ENCODE measurements at regions not wholly inside any gene's neighbourhood (a gene's known extent, or its start where the extent isn't known, plus 50 kb on each side); places are given as distances from the start of the nearest gene placed in this dataset.

- Histone ChIP-seq H3K79me1 (ENCODE audit: low read length) (no peaks in the 10 kb centered on the region), H4K91ac (ENCODE audit: low read depth, low read length) (no peak overlapping the region), H3K18ac (ENCODE audit: low read length) (no peak overlapping the region), H3K23ac (ENCODE audit: low read length) (no peak overlapping the region), H3K9me3 (ENCODE audit: insufficient read depth, low read depth, low read length) (peaks cover 2% of the 10 kb centered on the region), H3K4me2 (ENCODE audit: low read length) (no peak overlapping the region), H2AFZ (ENCODE audit: insufficient read depth, low read length, poor library complexity) (no peak overlapping the region), H3K4me1 (ENCODE audit: control insufficient read depth in 1 of 2, insufficient read depth in 2 of 2, low read length in 2 of 2) (peaks cover 0 to 2% of the 10 kb centered on the region in 2 experiments), H3K27ac (ENCODE audit: low read depth, low read length) (no peak overlapping the region), H3K4ac (ENCODE audit: low read depth, low read length) (no peak overlapping the region), H3K36me3 (ENCODE audit: control insufficient read depth in 1 of 2, insufficient read depth in 2 of 2, low read length in 2 of 2) (no peaks in the 10 kb centered on the region), H3K4me3 (ENCODE audit: low read depth, low read length) (no peak overlapping the region), H2BK120ac (ENCODE audit: insufficient read depth, low read length, poor library complexity) (no peak overlapping the region), H2AK5ac (ENCODE audit: low read length) (no peak overlapping the region), H3K79me2 (ENCODE audit: control insufficient read depth, insufficient read depth, low read length, poor library complexity) (no peaks in the 10 kb centered on the region), H2BK12ac (ENCODE audit: low read length) (no peak overlapping the region), H3K27me3 (ENCODE audit: insufficient read depth, low read length) (no peaks in the 10 kb centered on the region), H3K9ac (ENCODE audit: low read length) (no peak overlapping the region), H3K14ac (ENCODE audit: low read length) (no peak overlapping the region), H4K12ac (ENCODE audit: low read depth, low read length) (no peak overlapping the region), H4K8ac (ENCODE audit: low read depth, low read length) (no peak overlapping the region), H2BK5ac (ENCODE audit: low read depth, low read length, poor library complexity) (no peak overlapping the region)
- no CpG with 5 or more reads among the region's 11 CpGs for WGBS (ENCODE audit: extremely low coverage, insufficient coverage, insufficient read length)
- no peak for DNase-seq
Observed at GRCh38 chr14:40204441-40205175, 772.4 kb upstream of the FBXO33 start.

- H3K27ac ChIP-seq (ENCODE audit: low read depth, low read length): no peak overlapping the region
- H2AFZ ChIP-seq (ENCODE audit: insufficient read depth, low read length, poor library complexity): no peak overlapping the region
- WGBS (ENCODE audit: extremely low coverage, insufficient coverage, insufficient read length): no CpG with 5 or more reads among the region's 1 CpG
- H2AK5ac ChIP-seq (ENCODE audit: low read length): no peak overlapping the region
- no peak overlapping the region for H3K23ac ChIP-seq (ENCODE audit: low read length)
- H2BK5ac ChIP-seq (ENCODE audit: low read depth, low read length, poor library complexity): no peak overlapping the region
- no peak overlapping the region for H3K14ac ChIP-seq (ENCODE audit: low read length)
- no peak overlapping the region for H3K9ac ChIP-seq (ENCODE audit: low read length)
- no peaks in the 10 kb centered on the region for H3K79me2 ChIP-seq (ENCODE audit: control insufficient read depth, insufficient read depth, low read length, poor library complexity)
- no peak overlapping the region for H4K8ac ChIP-seq (ENCODE audit: low read depth, low read length)
- H2BK120ac ChIP-seq (ENCODE audit: insufficient read depth, low read length, poor library complexity): no peak overlapping the region
- H3K9me3 ChIP-seq (ENCODE audit: insufficient read depth, low read depth, low read length): peaks cover 2% of the 10 kb centered on the region
- H3K4ac ChIP-seq (ENCODE audit: low read depth, low read length): no peak overlapping the region
- H3K4me2 ChIP-seq (ENCODE audit: low read length): no peak overlapping the region
- no peak overlapping the region for H3K4me3 ChIP-seq (ENCODE audit: low read depth, low read length)
- no peaks in the 10 kb centered on the region for H3K27me3 ChIP-seq (ENCODE audit: insufficient read depth, low read length)
- no peaks in the 10 kb centered on the region for H3K79me1 ChIP-seq (ENCODE audit: low read length)
- no peak overlapping the region for H4K12ac ChIP-seq (ENCODE audit: low read depth, low read length)
- H4K91ac ChIP-seq (ENCODE audit: low read depth, low read length): no peak overlapping the region
- DNase-seq: no peak
- H3K4me1 ChIP-seq (ENCODE audit: control insufficient read depth in 1 of 2, insufficient read depth in 2 of 2, low read length in 2 of 2): no peaks in the 10 kb centered on the region
- no peaks in the 10 kb centered on the region for H3K36me3 ChIP-seq (ENCODE audit: control insufficient read depth in 1 of 2, insufficient read depth in 2 of 2, low read length in 2 of 2)
- H2BK12ac ChIP-seq (ENCODE audit: low read length): no peak overlapping the region
- no peak overlapping the region for H3K18ac ChIP-seq (ENCODE audit: low read length)
Observed at GRCh38 chr14:40199101-40199500, 766.9 kb upstream of the FBXO33 start.

DNA sequence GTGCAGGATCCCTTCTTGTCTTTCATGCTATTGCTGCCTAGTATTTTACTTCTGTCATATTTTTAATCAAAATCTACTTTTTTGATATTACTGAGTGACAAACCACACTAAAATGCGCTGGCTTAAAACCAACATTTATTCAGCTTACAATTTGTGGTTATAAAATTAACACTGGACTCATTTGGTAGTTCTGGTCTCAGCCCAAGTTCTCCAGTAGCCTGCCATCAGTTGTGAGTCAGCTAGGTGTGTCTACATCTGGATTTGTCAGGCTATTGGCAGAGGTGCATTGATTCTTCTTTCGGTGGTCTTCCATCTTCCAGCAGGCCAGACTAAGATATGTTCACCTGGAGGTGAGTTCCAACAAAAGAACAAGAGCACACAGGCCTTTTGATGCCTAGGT, 765.1 kb upstream of the FBXO33 start:
- Histone ChIP-seq H3K4me1 (ENCODE audit: control insufficient read depth in 1 of 2, insufficient read depth in 2 of 2, low read length in 2 of 2) (no peaks in the 10 kb centered on the region), H3K79me2 (ENCODE audit: control insufficient read depth, insufficient read depth, low read length, poor library complexity) (no peaks in the 10 kb centered on the region), H4K91ac (ENCODE audit: low read depth, low read length) (no peak overlapping the region), H3K23ac (ENCODE audit: low read length) (no peak overlapping the region), H2BK12ac (ENCODE audit: low read length) (no peak overlapping the region), H3K79me1 (ENCODE audit: low read length) (no peaks in the 10 kb centered on the region), H3K4me2 (ENCODE audit: low read length) (no peak overlapping the region), H3K14ac (ENCODE audit: low read length) (no peak overlapping the region), H3K36me3 (ENCODE audit: control insufficient read depth in 1 of 2, insufficient read depth in 2 of 2, low read length in 2 of 2) (no peaks in the 10 kb centered on the region), H2AFZ (ENCODE audit: insufficient read depth, low read length, poor library complexity) (no peak overlapping the region), H4K8ac (ENCODE audit: low read depth, low read length) (no peak overlapping the region), H3K4me3 (ENCODE audit: low read depth, low read length) (no peak overlapping the region), H3K4ac (ENCODE audit: low read depth, low read length) (no peak overlapping the region), H2AK5ac (ENCODE audit: low read length) (no peak overlapping the region), H3K9ac (ENCODE audit: low read length) (no peak overlapping the region), H3K18ac (ENCODE audit: low read length) (no peak overlapping the region), H2BK120ac (ENCODE audit: insufficient read depth, low read length, poor library complexity) (no peak overlapping the region), H3K9me3 (ENCODE audit: insufficient read depth, low read depth, low read length) (no peaks in the 10 kb centered on the region), H4K12ac (ENCODE audit: low read depth, low read length) (no peak overlapping the region), H2BK5ac (ENCODE audit: low read depth, low read length, poor library complexity) (no peak overlapping the region), H3K27me3 (ENCODE audit: insufficient read depth, low read length) (no peaks in the 10 kb centered on the region), H3K27ac (ENCODE audit: low read depth, low read length) (no peak overlapping the region)
- WGBS (ENCODE audit: extremely low coverage, insufficient coverage, insufficient read length): no CpG with 5 or more reads among the region's 2 CpGs
- no peak for DNase-seq

DNA sequence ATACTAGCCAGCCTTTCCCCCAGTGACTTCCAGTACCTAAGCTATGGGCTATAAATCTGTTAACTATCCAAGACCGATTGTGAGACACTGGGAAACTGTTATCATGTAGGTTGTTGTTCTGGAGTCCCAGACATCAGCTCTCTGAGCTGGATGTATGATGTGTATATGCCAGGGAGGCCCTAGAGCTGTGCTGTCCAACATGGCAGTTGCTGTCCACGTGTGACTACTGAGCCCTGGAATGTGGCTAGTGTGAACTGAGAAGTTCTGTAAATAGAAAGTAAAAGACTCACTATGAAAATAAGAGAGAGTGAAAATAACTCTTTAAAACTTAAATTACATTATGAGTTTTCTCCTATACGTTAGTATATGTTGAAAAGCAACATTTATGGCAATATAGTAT, 755.8 kb upstream of the FBXO33 start:
- H2BK120ac ChIP-seq (ENCODE audit: insufficient read depth, low read length, poor library complexity): no peak overlapping the region
- no peak overlapping the region for H4K8ac ChIP-seq (ENCODE audit: low read depth, low read length)
- no peaks in the 10 kb centered on the region for H3K4me1 ChIP-seq (ENCODE audit: control insufficient read depth in 1 of 2, insufficient read depth in 2 of 2, low read length in 2 of 2)
- no peak overlapping the region for H4K12ac ChIP-seq (ENCODE audit: low read depth, low read length)
- H3K4ac ChIP-seq (ENCODE audit: low read depth, low read length): no peak overlapping the region
- H3K79me1 ChIP-seq (ENCODE audit: low read length): no peaks in the 10 kb centered on the region
- H3K18ac ChIP-seq (ENCODE audit: low read length): no peak overlapping the region
- H3K27ac ChIP-seq (ENCODE audit: low read depth, low read length): no peak overlapping the region
- H3K79me2 ChIP-seq (ENCODE audit: control insufficient read depth, insufficient read depth, low read length, poor library complexity): no peaks in the 10 kb centered on the region
- H4K91ac ChIP-seq (ENCODE audit: low read depth, low read length): no peak overlapping the region
- no peaks in the 10 kb centered on the region for H3K36me3 ChIP-seq (ENCODE audit: control insufficient read depth in 1 of 2, insufficient read depth in 2 of 2, low read length in 2 of 2)
- no CpG with 5 or more reads among the region's 3 CpGs for WGBS (ENCODE audit: extremely low coverage, insufficient coverage, insufficient read length)
- no peak overlapping the region for H2AFZ ChIP-seq (ENCODE audit: insufficient read depth, low read length, poor library complexity)
- no peak overlapping the region for H2BK5ac ChIP-seq (ENCODE audit: low read depth, low read length, poor library complexity)
- H3K4me2 ChIP-seq (ENCODE audit: low read length): no peak overlapping the region
- H2BK12ac ChIP-seq (ENCODE audit: low read length): no peak overlapping the region
- H3K9me3 ChIP-seq (ENCODE audit: insufficient read depth, low read depth, low read length): no peaks in the 10 kb centered on the region
- H2AK5ac ChIP-seq (ENCODE audit: low read length): no peak overlapping the region
- no peak overlapping the region for H3K4me3 ChIP-seq (ENCODE audit: low read depth, low read length)
- no peaks in the 10 kb centered on the region for H3K27me3 ChIP-seq (ENCODE audit: insufficient read depth, low read length)
- DNase-seq: no peak
- no peak overlapping the region for H3K23ac ChIP-seq (ENCODE audit: low read length)
- H3K9ac ChIP-seq (ENCODE audit: low read length): no peak overlapping the region
- no peak overlapping the region for H3K14ac ChIP-seq (ENCODE audit: low read length)

Data from trophoblast cell (in vitro differentiated cells and primary cell).